Left ventricle myocardium inferior (tissue), 1 donor: ENCODE measurements at regions not wholly inside any gene's neighbourhood (a gene's known extent, or its start where the extent isn't known, plus 50 kb on each side); places are given as distances from the start of the nearest gene placed in this dataset.

ENCODE experiments used
- DNase-seq: peaks from one replicate; pipeline ENCODE4 v3.0.0-alpha.2; 2020
- H3K27ac ChIP-seq: fragments of 200-600 bp; replicated peaks from 2 replicates; pipeline ENCODE4 v1.8.0; 2021
- H3K27me3 ChIP-seq: fragments of 200-600 bp; 2 replicates; pipeline ENCODE4 v1.8.0; 2021; ENCODE audit warnings: low read depth
- H3K36me3 ChIP-seq: fragments of 200-600 bp; 2 replicates; pipeline ENCODE4 v1.8.0; 2021
- H3K4me1 ChIP-seq: fragments of 200-600 bp; 2 replicates; pipeline ENCODE4 v1.8.0; 2021
- H3K4me3 ChIP-seq: fragments of 200-600 bp; 2 replicates; pipeline ENCODE4 v1.8.0; 2021; ENCODE audit warnings: mild to moderate bottlenecking, moderate library complexity
- H3K9me3 ChIP-seq: fragments of 200-600 bp; replicated peaks from 2 replicates; pipeline ENCODE4 v1.8.0; 2021
- CTCF ChIP-seq: fragments of 200-600 bp; IDR thresholded peaks from 2 replicates; pipeline ENCODE4 v1.8.0; 2021; ENCODE audit warnings: antibody characterized with exemption, mild to moderate bottlenecking, borderline replicate concordance
- intact Hi-C: fragments of 100-400 bp; cut with micrococcal nuclease; formaldehyde crosslinking; loops from one replicate; pipeline ENCODE4 v1.11.0; 2022
- donor health status: DM: no; HTN: yes; CAD: no; lungs with severe emphysema.

DNA sequence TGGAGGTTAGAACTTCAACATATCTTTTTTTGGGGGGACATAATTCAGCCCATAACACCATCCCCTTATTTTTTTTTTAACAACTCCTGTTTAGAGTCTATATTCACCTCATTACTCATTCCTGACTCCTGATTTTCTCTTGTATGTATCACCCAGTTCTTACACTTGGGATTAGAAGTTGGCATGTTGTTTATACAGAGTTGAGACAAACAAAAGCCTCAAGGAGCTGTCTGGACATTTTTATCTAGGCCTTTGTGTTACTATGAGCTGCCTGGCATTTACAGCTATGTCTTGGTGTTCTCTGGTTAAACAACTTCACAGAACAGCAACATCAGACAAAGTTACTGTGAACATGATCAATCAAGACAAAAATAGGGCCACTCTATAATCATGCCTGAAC, 517.5 kb downstream of the KIF20B start:
- no peaks in the 10 kb centered on the region for H3K27me3 ChIP-seq
- TF ChIP-seq CTCF, result no peak
- no peaks in the 10 kb centered on the region for H3K9me3 ChIP-seq
- H3K27ac ChIP-seq, result no peak overlapping the region
- DNase-seq, result no peak
- H3K4me3 ChIP-seq, result no peak overlapping the region
- intact Hi-C loops, result no loop called here
- no peaks in the 10 kb centered on the region for H3K36me3 ChIP-seq
- H3K4me1 ChIP-seq, result no peaks in the 10 kb centered on the region

DNA sequence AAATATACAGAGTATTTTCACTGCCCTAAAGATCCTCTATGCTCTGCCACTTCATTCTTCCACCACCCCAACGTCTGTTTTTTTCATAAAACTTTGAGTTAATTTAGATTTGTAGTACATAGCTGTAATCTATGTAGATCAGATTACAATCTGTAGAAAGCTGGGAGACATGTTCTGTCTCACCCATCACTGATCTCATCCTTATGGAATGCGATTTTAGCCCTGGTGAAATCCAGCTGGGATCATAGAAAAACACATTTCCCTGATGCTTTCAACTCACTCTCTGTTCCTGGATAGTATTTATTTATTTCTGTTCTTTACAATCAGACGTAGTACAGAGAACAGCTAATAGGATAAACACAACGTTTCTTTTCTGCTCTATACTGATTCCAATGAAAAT, 521.0 kb downstream of the KIF20B start:
- Histone ChIP-seq H3K36me3 (no peaks in the 10 kb centered on the region), H3K4me1 (no peaks in the 10 kb centered on the region), H3K27me3 (no peaks in the 10 kb centered on the region), H3K27ac (no peak overlapping the region), H3K4me3 (no peak overlapping the region), H3K9me3 (no peaks in the 10 kb centered on the region)
- TF ChIP-seq CTCF, result no peak
- intact Hi-C loops, result no loop called here
- no peak for DNase-seq

DNA sequence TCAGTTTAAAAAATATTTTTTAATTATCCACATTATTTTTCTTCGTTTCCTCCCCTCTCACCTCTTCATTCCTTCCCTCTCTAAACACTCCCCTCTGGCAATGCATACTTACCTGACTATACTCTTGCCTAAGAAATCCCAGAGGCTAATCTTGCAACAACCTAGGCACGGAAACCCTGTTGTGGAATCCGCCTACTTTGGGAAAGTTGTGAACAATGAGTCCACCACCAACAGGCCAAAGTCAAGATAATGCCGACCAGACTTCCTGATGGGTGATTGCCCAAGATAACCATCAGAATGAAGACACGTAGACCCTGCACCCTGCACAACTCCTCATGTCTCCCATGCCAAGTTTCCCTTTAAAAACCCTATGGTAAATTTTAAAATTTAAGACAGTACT, 521.5 kb downstream of the KIF20B start:
- H3K27me3 ChIP-seq, result no peaks in the 10 kb centered on the region
- no peak for TF ChIP-seq CTCF
- intact Hi-C loops, result no loop called here
- H3K4me3 ChIP-seq, result no peak overlapping the region
- no peaks in the 10 kb centered on the region for H3K4me1 ChIP-seq
- DNase-seq, result no peak
- no peaks in the 10 kb centered on the region for H3K36me3 ChIP-seq
- no peaks in the 10 kb centered on the region for H3K9me3 ChIP-seq
- H3K27ac ChIP-seq, result no peak overlapping the region

GRCh38 chr10:90224791-90225566, 523.6 kb downstream of the KIF20B start:
- no peaks in the 10 kb centered on the region for H3K36me3 ChIP-seq
- TF ChIP-seq CTCF, result no peak
- no peaks in the 10 kb centered on the region for H3K9me3 ChIP-seq
- H3K4me1 ChIP-seq, result no peaks in the 10 kb centered on the region
- H3K27me3 ChIP-seq, result no peaks in the 10 kb centered on the region
- no peak overlapping the region for H3K4me3 ChIP-seq
- DNase-seq, result no peak
- H3K27ac ChIP-seq, result peak overlapping the region; percentile 51
- intact Hi-C loops, result no loop called here

- Histone ChIP-seq H3K36me3 (no peaks in the 10 kb centered on the region), H3K9me3 (peaks cover 1% of the 10 kb centered on the region), H3K4me3 (no peak overlapping the region), H3K4me1 (no peaks in the 10 kb centered on the region), H3K27ac (no peak overlapping the region), H3K27me3 (no peaks in the 10 kb centered on the region)
- intact Hi-C loops, result no loop called here
- no peak for DNase-seq
- TF ChIP-seq CTCF, result no peak
Measured at GRCh38 chr10:90226517-90226916, 525.1 kb downstream of the KIF20B start.
